GM19328 (cell line): ENCODE measurements at regions not wholly inside any gene's neighbourhood (a gene's known extent, or its start where the extent isn't known, plus 50 kb on each side); places are given as distances from the start of the nearest gene placed in this dataset.

Experiments used
- ATAC-seq: cut with Tn5 transposase; IDR thresholded peaks from one replicate; pipeline ENCODE4 v1.9.1; 2021; ENCODE audit warnings: mild to moderate bottlenecking, moderate library complexity; ENCODE audit not compliant: unreplicated experiment

- no peak for ATAC-seq
These were observed 485.2 kb upstream of the KIF2A start for GRCh38 chr5:61820836-61821235.

DNA sequence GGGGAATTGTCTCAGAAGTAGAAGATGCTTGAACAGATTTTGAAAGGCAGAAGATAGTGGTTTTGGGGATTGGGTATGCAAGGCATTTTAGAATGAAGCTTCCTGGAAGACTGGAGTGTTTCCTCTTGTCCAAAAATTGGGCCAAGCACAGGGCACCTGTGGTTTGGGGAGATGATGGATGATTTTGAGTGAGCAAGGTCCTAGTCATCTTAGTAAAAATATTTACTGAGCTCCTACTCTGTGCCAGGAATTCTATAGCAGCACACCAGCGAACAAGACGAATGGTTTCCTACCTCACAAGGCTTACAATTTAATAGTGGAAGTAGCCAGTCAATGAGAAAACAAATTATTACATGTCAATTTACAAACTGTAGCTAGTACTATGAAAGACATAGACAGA lies 484.4 kb upstream of the KIF2A start:
- ATAC-seq = no peak

DNA sequence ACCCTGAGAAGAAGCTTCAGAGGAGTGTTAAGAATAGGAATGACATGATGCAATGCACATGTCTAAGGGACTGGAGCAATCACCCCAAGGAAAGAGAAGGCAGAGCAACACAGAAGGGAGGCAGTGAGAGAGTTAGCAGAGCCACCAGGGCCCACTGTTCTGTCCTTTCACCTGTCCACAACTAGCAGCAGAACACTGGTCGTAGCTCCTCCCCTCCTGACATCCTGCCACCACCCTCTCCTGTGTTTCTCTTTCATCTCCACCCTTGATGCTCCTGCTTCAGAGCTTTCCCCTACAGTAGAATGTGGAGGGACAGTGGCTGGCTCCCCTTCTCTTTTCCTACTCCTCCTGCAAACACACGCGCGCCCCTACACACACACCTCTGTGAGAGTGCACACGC lies 483.4 kb upstream of the KIF2A start:
- ATAC-seq = no peak

DNA sequence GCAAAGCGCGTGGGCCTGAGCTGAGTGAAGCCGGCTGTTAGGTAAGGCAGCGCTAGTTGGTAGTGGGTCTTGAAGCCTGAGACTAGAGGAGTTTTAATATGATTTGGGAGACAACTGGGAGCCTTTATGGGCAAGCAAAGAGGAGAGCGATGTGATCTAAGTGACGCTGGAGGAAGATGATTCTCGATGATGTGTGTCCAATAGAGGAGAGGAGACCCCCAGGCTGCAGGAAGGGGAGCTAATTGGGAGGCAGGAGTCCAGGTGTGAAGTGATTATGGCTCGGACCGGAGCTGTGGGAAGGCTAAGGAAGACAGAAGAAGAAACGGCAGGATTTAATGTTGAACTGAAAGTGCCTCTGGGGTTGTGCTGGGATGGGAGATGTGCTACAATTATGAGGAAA lies 482.9 kb upstream of the KIF2A start:
- no peak for ATAC-seq

- ATAC-seq = no peak
These were observed 482.2 kb upstream of the KIF2A start for GRCh38 chr5:61823781-61824180.

- ATAC-seq = no peak
These were observed 481.6 kb upstream of the KIF2A start for GRCh38 chr5:61824396-61824795.

DNA sequence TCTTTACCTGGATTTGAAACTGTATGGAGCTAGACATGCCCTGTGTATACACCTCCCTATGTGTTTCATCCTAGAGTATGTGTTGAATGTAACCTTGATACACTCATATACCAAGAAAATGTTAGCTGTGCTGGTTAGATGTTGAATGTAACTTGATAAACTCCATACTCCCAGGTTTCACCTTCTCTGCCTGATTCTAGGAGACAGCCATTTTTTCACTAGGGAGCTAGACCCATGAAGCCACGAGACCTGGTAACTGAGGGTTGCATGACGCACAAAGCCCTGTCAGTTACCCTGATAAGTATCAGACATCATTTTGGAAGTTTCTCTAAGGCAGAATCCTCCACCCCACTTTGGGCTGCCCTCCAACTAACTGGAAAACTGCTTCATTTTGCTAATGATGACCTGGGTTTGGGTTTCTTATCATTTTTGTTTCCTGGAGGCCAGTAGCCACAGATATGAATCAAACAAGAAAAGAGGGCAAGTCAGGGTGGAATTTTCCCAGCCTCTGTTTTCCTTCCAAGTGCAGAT lies 478.5 kb upstream of the KIF2A start:
- no peak for ATAC-seq

DNA sequence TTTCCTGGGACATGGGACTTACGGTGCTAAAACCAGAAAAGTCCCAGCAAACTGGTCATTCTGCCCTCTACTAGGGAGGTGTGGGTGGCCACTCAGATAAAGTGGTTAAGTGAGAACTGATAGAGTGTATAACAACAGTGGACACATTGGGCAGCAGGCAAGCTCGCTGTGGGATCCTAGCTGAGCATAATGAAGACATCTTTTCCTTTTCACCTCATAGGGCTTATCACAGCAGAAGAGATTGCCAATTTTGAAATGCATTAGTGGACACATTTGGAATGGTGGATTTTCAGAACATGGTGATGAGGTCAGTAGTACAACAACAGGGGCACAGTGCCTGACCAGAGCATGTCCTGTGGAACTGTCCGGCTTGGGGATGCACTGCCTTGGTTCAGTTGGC lies 477.1 kb upstream of the KIF2A start:
- ATAC-seq = no peak

DNA sequence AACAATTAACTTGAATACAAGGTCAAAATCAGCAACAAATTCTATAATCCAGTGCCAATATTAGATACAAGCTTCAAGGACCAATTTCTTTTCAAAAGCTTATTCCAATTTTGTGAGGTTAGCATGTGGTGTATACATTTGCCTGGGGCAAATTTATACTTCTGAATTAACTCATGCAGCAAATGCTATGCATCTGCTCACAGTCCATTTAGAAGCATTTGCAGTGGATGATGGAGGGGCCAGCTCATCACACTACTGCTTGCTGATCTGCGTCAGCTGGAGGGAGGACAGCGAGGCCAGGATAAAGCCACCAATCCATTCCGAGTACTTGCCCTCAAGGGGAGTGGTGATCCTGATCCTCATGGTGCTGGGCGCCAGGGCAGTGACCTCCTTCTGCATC lies 474.3 kb upstream of the KIF2A start:
- ATAC-seq = no peak

DNA sequence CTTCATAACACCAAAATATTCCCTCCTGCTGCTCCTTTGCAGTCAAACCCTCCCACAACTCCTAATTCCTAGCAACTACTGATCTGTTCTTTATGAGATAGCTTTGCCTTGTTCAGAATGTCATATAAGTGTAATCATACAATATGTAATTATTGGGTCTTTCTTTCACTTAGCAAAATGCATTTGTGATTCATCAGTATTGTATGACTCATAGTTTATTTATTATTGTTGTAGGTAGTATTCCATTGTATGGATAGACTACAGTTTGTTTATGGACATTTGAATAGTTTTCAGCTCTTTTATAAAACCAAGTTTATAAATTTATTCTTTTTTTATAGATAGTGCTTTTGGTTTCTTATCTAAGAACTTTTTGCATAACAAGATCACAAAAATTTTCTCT lies 468.2 kb upstream of the KIF2A start:
- ATAC-seq = no peak

DNA sequence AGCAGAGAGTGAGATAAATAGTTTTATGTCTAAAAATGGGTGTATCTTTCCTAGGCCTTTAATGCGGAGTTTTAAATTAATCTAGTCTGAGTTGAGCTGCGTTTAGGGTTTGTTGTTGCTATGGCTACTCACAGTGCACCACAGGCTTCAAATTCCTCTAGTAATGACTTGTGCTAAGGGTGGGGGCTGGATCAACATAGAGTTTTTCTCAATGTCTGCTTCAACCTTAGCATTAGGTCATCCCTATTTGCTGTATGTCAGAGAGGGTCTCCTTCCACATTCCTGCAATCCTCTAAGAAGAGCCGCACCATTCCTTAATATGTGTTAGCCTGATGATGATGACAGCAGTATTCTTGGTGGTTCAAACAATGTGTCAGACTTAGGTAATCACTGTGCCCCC lies 465.6 kb upstream of the KIF2A start:
- ATAC-seq = no peak

- ATAC-seq = no peak
These were observed 463.2 kb upstream of the KIF2A start for GRCh38 chr5:61842840-61843239.

DNA sequence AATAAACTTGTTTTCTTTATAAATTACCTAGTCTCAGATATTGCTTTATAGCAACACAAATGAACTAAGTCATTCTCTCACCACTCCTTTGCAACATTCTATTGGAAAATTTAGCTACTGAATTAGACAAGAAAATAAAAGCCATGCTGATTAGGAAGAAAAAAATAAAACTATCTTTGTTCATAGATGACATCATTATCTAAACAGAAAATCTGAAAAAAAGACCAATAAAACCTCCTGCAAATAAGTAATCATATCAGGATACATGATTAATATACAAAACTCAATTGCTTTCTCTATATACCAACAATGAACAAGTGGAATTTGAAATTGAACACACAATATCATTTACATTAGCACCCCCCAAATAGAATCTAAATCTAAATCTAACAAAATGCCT lies 455.3 kb upstream of the KIF2A start:
- ATAC-seq = no peak

GRCh38 chr5:61854531-61854930 lies 451.5 kb upstream of the KIF2A start:
- ATAC-seq = no peak

DNA sequence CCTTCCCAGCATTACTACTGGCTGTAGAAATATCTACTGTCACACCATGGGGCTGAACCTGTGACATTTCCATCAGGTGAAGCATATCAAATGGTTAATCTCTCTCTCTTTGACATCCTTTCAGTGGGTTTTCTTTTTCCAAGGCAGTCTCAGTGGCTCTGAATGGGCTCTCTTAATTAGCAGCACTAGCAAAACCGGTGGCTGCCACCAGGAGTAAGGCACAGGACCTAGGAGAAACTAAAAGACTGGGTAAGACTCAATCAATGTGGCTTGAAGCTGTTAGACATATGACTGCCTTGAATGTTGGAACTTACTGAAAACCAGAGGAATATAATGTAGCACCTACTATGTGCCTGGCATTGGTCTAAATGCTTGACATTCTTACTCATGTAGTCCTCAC lies 445.0 kb upstream of the KIF2A start:
- ATAC-seq = no peak

- ATAC-seq = peak; percentile 65
These were observed 439.1 kb upstream of the KIF2A start for GRCh38 chr5:61866930-61867329.

DNA sequence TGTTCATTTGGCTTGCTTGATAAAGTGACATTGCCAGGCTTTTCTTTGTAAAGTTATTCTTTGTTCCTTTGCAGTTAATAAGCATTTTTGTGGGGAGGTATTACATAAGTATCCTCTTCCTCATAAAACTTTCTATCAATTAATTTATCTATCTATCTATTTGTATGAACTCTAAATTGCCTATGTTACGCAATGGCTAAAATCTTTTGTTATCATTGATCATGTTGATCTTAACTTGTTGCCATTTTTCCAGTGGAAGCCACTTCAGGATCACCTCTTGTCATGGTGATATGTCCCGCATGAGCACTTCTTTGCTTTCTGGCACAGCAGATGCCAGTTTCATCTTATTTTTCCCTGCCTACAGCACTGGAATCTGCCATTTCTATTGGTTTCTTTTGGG lies 436.7 kb upstream of the KIF2A start:
- no peak for ATAC-seq

GRCh38 chr5:61878471-61878870 lies 427.5 kb upstream of the KIF2A start:
- ATAC-seq = no peak

GRCh38 chr5:61881821-61882487 lies 424.1 kb upstream of the KIF2A start:
- no peak for ATAC-seq

- ATAC-seq = no peak
These were observed 423.0 kb upstream of the KIF2A start for GRCh38 chr5:61882901-61883500.

DNA sequence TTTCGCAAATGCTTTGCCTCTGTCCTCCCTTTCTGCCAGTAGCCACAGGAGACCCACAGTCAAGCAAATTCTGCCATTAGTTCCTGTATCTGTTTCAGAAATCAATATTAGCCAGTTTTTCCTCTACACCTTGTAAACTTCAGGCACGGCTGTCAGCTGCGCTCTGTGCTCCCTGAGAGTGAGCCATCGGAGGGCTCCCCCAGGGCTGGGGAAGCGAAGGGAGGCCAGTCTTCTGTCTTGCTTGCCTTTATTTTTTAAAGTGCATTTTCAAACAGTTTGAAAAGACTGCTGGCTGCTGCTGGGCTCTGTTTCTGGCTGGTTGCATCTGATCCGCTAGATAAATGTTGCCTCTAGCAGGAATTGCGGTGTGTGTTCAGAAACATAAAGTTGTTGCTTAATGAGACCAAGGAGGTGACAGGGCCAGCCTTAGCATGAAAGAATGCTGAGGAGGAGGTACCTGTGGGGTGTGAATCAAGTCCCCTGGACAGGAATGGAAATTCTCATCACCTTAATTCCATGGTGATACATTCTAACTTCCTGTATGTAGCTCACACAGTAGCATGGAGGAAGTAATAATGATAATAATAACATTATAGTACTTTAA lies 421.7 kb upstream of the KIF2A start:
- no peak for ATAC-seq

DNA sequence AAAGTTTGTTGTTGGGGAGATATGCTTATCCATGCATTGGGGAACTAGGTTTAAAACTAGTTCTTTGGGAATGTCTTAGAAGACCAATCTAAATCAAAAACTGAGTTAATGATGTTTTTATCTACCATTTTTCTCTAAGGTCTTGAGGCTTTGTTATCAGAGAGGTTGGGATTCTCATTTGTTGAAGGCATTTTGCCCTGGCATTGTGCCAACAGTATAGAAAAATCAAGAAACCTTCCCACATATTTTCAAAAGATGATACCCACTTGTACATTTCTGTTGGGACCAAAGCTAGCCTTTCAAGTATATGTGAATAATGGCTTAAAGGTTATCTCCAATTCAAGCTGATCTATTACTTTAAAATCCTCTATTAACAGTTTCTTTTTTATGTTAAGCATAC lies 419.8 kb upstream of the KIF2A start:
- ATAC-seq = no peak
